ENCODE measurements at regions not wholly inside any gene's neighbourhood (a gene's known extent, or its start where the extent isn't known, plus 50 kb on each side); places are given as distances from the start of the nearest gene placed in this dataset.

DNA sequence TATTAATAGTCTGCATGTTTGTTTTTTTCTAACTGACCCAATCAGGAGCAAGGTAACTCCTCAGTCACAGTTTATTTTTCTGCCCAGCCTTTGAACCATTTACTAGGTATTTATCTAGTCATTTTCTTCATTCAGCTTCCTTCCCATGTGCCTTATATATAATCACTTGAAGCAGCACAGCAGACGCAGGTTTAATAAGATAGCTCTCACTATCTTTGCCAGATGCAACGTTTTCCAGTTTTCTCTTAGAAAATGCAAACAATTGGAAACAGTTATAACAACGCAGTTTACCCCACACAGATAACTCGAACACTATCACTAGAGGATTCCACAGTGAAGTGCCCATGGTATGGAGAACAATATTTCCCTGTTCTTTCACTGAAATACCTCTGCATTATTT is 56.4 kb upstream of the NFKB1 start:
- TF ChIP-seq CTCF (IDR thresholded peaks at IDR 0.05; ENCODE audit: borderline replicate concordance, extremely low read depth, low read length, poor library complexity, severe bottlenecking) (no peak), EZH2 (IDR thresholded peaks at IDR 0.05; ENCODE audit: borderline replicate concordance, low read depth, low read length, severe bottlenecking) (no peak)

Measured in DND-41 (cell line).